Neural progenitor cell (in vitro differentiated cells): ENCODE measurements at regions not wholly inside any gene's neighbourhood (a gene's known extent, or its start where the extent isn't known, plus 50 kb on each side); places are given as distances from the start of the nearest gene placed in this dataset.

ENCODE experiments used
- EZH2phosphoT487 ChIP-seq: fragments of 200-600 bp; sonication (generic); IDR thresholded peaks from 2 replicates; pipeline ENCODE4 v1.6.1; 2017; ENCODE audit warnings: antibody characterized with exemption
- TF ChIP-seq, protein P1 (sequence below): fragments of 200-600 bp; sonication (generic); IDR thresholded peaks from 2 replicates; pipeline ENCODE4 v1.5.1; 2017; ENCODE audit warnings: antibody characterized with exemption, mild to moderate bottlenecking

DNA sequence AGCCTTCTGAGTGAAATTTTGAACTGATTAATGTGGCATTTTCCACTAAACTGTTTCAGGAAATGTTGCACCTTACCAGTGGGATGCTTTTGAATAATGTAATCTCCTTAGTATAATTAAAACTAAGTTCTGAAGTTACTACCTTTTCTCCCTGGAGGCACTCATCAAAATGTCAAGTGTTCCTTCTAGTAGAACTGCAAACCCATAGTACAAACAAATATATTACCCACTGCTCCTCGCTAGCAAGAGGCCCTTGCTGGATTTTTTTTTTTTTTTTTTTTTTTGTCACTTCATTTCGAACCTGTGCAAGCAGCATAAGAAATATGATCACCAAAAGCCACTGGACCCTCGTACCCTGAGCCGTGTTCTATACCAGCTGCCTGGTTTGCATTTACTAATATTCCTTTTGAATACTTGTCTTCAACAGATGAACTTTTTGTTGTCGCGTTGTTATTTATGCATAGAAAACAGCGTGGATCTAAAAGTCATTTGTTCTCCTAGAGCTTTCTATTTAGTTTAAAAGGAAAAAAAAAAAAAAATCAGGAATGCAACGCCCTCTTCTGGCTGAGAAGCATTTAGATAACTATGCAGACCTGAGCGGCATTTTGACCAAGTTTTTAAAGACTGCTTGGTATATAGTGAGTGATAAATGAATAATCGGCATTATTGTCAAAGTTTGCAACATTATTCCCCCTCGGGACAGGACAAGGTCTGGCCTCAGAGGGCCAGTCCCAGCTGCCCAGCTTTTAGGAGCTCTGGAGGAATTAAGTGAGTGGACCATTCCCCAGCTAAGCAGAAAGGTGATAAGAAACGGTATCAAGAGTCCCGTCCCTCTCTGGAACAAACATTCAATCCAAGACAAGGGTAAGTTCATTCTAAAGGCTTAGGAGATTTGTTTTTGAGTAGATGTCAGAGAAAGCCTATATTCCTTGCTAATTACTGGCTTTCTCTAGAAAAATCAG is 162.5 kb upstream of the KIF2A start:
- TF ChIP-seq, protein P1, sequence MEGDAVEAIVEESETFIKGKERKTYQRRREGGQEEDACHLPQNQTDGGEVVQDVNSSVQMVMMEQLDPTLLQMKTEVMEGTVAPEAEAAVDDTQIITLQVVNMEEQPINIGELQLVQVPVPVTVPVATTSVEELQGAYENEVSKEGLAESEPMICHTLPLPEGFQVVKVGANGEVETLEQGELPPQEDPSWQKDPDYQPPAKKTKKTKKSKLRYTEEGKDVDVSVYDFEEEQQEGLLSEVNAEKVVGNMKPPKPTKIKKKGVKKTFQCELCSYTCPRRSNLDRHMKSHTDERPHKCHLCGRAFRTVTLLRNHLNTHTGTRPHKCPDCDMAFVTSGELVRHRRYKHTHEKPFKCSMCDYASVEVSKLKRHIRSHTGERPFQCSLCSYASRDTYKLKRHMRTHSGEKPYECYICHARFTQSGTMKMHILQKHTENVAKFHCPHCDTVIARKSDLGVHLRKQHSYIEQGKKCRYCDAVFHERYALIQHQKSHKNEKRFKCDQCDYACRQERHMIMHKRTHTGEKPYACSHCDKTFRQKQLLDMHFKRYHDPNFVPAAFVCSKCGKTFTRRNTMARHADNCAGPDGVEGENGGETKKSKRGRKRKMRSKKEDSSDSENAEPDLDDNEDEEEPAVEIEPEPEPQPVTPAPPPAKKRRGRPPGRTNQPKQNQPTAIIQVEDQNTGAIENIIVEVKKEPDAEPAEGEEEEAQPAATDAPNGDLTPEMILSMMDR, result peak; percentile 83
- TF ChIP-seq EZH2phosphoT487, result no peak
